ENCODE measurements at regions not wholly inside any gene's neighbourhood (a gene's known extent, or its start where the extent isn't known, plus 50 kb on each side); places are given as distances from the start of the nearest gene placed in this dataset.

GRCh38 chr21:38134084-38134873, 122.5 kb upstream of the KCNJ15 start:
- no peaks in the 10 kb centered on the region for H3K9me3 ChIP-seq (ENCODE audit: control insufficient read depth, low read depth, low read length)
- no peak overlapping the region for H3K27ac ChIP-seq (ENCODE audit: control insufficient read depth, insufficient read depth, low read length)
- dilution Hi-C loops (cut with MboI; ENCODE audit: extremely low pct_ligation_motif_present, low sequenced_read_pairs) = loop anchor here (25.0 kb wide), 1 partner anchor 397 kb away; no protein-coding TSS in a partner anchor
- peaks cover 11% of the 10 kb centered on the region for H3K27me3 ChIP-seq (ENCODE audit: control insufficient read depth, extremely low read depth, insufficient read depth, low read length)
- no peak for DNase-seq (ENCODE audit: low read depth, low spot score)
- H3K9me1 ChIP-seq (ENCODE audit: control insufficient read depth, extremely low read depth, insufficient read depth, low read length) = no peaks in the 10 kb centered on the region
- TF ChIP-seq CTCF (optimal IDR thresholded peaks at IDR 0.05 in 1 of 3, IDR thresholded peaks at IDR 0.05 in 1 of 3, conservative IDR thresholded peaks at IDR 0.05 in 1 of 3; ENCODE audit: extremely low read depth in 1 of 3, insufficient read depth in 2 of 3, low read length in 3 of 3) (no peak), EZH2 (IDR thresholded peaks at IDR 0.05; ENCODE audit: low read length) (no peak)
- H3K4me1 ChIP-seq (ENCODE audit: control insufficient read depth, extremely low read depth, insufficient read depth, low read length) = peaks cover under 1% of the 10 kb centered on the region
- H3K36me3 ChIP-seq (ENCODE audit: control insufficient read depth in 2 of 2, extremely low read depth in 1 of 2, insufficient read depth in 2 of 2, low read length in 2 of 2) = no peaks in the 10 kb centered on the region
- H2AFZ ChIP-seq (ENCODE audit: control insufficient read depth, low read length) = no peak overlapping the region
- H3K9ac ChIP-seq (ENCODE audit: control insufficient read depth, extremely low read depth, insufficient read depth, low read length) = no peak overlapping the region
- no peaks in the 10 kb centered on the region for H4K20me1 ChIP-seq (ENCODE audit: control insufficient read depth, extremely low read depth, insufficient read depth, low read length)
- no peak overlapping the region for H3K4me2 ChIP-seq (ENCODE audit: control insufficient read depth, extremely low read depth, insufficient read depth, low read depth, low read length)
- H3K4me3 ChIP-seq (ENCODE audit: control insufficient read depth in 2 of 3, extremely low read depth in 1 of 3, insufficient read depth in 2 of 3, low read depth in 1 of 3, low read length in 3 of 3) = no peak overlapping the region
- H3K79me2 ChIP-seq (ENCODE audit: control insufficient read depth, insufficient read depth, low read length) = no peaks in the 10 kb centered on the region
- no peak for FAIRE-seq

- H3K4me1 ChIP-seq (ENCODE audit: control insufficient read depth, extremely low read depth, insufficient read depth, low read length) = peaks cover 6% of the 10 kb centered on the region
- TF ChIP-seq CTCF (optimal IDR thresholded peaks at IDR 0.05 in 1 of 3, IDR thresholded peaks at IDR 0.05 in 1 of 3, conservative IDR thresholded peaks at IDR 0.05 in 1 of 3; ENCODE audit: extremely low read depth in 1 of 3, insufficient read depth in 2 of 3, low read length in 3 of 3) = no peak
- TF ChIP-seq EZH2 (IDR thresholded peaks at IDR 0.05; ENCODE audit: low read length) = no peak
- no peaks in the 10 kb centered on the region for H4K20me1 ChIP-seq (ENCODE audit: control insufficient read depth, extremely low read depth, insufficient read depth, low read length)
- no peak overlapping the region for H3K4me2 ChIP-seq (ENCODE audit: control insufficient read depth, extremely low read depth, insufficient read depth, low read depth, low read length)
- H3K27ac ChIP-seq (ENCODE audit: control insufficient read depth, insufficient read depth, low read length) = no peak overlapping the region
- H3K9ac ChIP-seq (ENCODE audit: control insufficient read depth, extremely low read depth, insufficient read depth, low read length) = no peak overlapping the region
- H2AFZ ChIP-seq (ENCODE audit: control insufficient read depth, low read length) = no peak overlapping the region
- DNase-seq (ENCODE audit: low read depth, low spot score) = no peak
- dilution Hi-C loops (cut with MboI; ENCODE audit: extremely low pct_ligation_motif_present, low sequenced_read_pairs) = loop anchor here (25.0 kb wide), 1 partner anchor 399 kb away; no protein-coding TSS in a partner anchor
- H3K36me3 ChIP-seq (ENCODE audit: control insufficient read depth in 2 of 2, extremely low read depth in 1 of 2, insufficient read depth in 2 of 2, low read length in 2 of 2) = no peaks in the 10 kb centered on the region
- FAIRE-seq = no peak
- H3K9me1 ChIP-seq (ENCODE audit: control insufficient read depth, extremely low read depth, insufficient read depth, low read length) = no peaks in the 10 kb centered on the region
- H3K79me2 ChIP-seq (ENCODE audit: control insufficient read depth, insufficient read depth, low read length) = no peaks in the 10 kb centered on the region
- no peak overlapping the region for H3K4me3 ChIP-seq (ENCODE audit: control insufficient read depth in 2 of 3, extremely low read depth in 1 of 3, insufficient read depth in 2 of 3, low read depth in 1 of 3, low read length in 3 of 3)
- peaks cover 5% of the 10 kb centered on the region for H3K27me3 ChIP-seq (ENCODE audit: control insufficient read depth, extremely low read depth, insufficient read depth, low read length)
- H3K9me3 ChIP-seq (ENCODE audit: control insufficient read depth, low read depth, low read length) = no peaks in the 10 kb centered on the region
These were observed 120.6 kb upstream of the KCNJ15 start for GRCh38 chr21:38136201-38136600.

Data from keratinocyte (primary cell).